ENCODE measurements at regions not wholly inside any gene's neighbourhood (a gene's known extent, or its start where the extent isn't known, plus 50 kb on each side); places are given as distances from the start of the nearest gene placed in this dataset.

GRCh38 chr15:62403164-62403809, 238.2 kb upstream of the C2CD4B start:
- TF ChIP-seq CTCF (IDR thresholded peaks at IDR 0.05; ENCODE audit: extremely low read depth, missing control alignments): no peak

DNA sequence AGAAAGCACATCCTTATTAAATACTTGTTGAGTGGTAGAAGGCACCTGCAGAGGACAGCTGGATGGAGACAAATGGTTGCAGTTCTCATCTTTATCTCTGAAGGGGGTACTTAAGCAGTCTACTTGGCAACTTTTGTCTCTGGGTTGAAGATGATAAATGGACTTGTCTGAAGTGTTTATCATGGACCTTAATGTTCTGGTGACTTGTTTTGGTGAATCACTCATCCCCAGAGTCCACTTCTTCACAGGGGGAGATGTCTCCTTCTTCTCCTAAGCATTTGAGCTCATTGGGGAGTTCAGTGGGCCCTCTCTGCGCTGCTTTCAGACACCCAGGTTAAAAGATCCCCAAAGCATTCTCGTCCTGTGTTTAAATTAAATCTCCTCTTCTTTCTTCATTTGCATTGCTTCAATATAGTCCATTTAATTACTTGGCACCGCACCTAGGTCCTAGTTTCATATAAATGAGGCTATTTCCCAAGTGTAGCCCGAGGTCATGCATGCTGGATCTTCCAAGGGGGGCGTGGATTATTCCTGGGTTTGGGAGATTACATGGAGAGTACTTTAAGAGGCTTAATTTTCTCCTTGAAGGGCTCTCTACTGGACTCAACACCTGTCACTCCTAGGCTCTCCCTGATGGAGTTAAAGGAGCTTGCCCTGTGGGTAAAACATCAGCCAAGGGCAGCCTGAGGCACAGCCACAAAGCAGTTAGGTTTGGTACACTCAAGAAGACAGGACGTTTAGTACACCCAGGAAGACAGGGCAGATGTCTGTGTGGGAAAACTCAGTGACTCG, 239.3 kb upstream of the C2CD4B start:
- DNase-seq (ENCODE audit: low spot score): no peak
- TF ChIP-seq CTCF (IDR thresholded peaks at IDR 0.05; ENCODE audit: extremely low read depth, missing control alignments): no peak

More at GRCh38 chr15:62403164-62403809, 238.2 kb upstream of the C2CD4B start:
- no peak for DNase-seq (ENCODE audit: low spot score)

- TF ChIP-seq CTCF (IDR thresholded peaks at IDR 0.05; ENCODE audit: extremely low read depth, missing control alignments): no peak
- no peak for DNase-seq (ENCODE audit: low spot score)
Measured at GRCh38 chr15:62406305-62406891, 241.3 kb upstream of the C2CD4B start.

DNA sequence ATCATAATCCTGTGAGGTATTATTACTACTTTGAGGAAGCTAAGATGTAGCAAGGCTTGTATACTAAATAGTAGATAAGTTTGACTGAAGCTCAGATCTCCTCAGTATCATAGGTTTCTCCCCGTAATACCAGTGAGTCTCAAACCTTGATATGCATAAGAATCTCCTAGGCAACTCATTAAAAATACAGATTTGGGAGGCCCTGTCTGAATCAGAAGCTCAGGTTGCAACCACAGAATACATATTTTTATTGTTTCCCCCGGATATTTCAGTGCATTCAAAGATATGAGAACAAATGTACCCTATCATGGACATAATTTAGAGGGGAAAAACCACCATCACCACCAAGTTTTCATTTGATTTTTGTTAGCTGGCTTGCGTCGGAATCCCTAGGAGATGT, 242.1 kb upstream of the C2CD4B start:
- no peak for DNase-seq (ENCODE audit: low spot score)
- no peak for TF ChIP-seq CTCF (IDR thresholded peaks at IDR 0.05; ENCODE audit: extremely low read depth, missing control alignments)

- no peak for DNase-seq (ENCODE audit: low spot score)
- TF ChIP-seq CTCF (IDR thresholded peaks at IDR 0.05; ENCODE audit: extremely low read depth, missing control alignments): no peak
Measured at GRCh38 chr15:62407962-62408361, 242.9 kb upstream of the C2CD4B start.

DNA sequence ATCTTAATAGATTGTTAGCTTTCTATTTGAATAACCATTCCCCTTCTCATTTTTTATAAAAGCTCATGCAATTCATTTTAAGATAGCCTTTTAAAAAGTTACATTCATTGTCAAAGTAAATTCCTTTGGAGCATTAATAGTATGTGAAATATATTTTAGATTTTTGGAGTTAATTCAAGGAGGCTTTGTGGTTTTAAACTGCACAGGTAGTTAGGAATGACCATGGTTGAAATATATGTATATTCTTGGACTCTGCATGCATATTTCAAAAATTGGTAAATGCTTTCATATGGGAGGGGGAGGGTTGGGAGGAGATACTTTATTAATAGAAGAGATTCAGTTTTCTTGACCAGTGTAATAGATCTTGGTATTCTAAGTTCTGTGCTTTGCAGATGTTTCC, 244.4 kb upstream of the C2CD4B start:
- no peak for TF ChIP-seq CTCF (IDR thresholded peaks at IDR 0.05; ENCODE audit: extremely low read depth, missing control alignments)
- no peak for DNase-seq (ENCODE audit: low spot score)

GRCh38 chr15:62412686-62413085, 247.6 kb upstream of the C2CD4B start:
- no peak for DNase-seq (ENCODE audit: low spot score)
- TF ChIP-seq CTCF (IDR thresholded peaks at IDR 0.05; ENCODE audit: extremely low read depth, missing control alignments): no peak
